CD8-positive, alpha-beta memory T cell (primary cell): ENCODE measurements at regions not wholly inside any gene's neighbourhood (a gene's known extent, or its start where the extent isn't known, plus 50 kb on each side); places are given as distances from the start of the nearest gene placed in this dataset.

Experiments used
- CTCF ChIA-PET: fragments of 350-600 bp; sonication (Branson Sonifier 250); formaldehyde crosslinking; loops from one replicate; lab custom pipeline; 2021; ENCODE audit warnings: antibody characterized with exemption; lab: Charles Lee
- POLR2A ChIA-PET: fragments of 350-600 bp; sonication (Branson Sonifier 250); formaldehyde crosslinking; loops from one replicate; lab custom pipeline; 2021; ENCODE audit warnings: antibody characterized with exemption; lab: Charles Lee
- DNase-seq, 5 donors: peaks; one replicate each; pipeline versions ENCODE4 v3.0.0 to v3.0.0-alpha.2; 2020 to 2022; ENCODE audit warnings: mixed read lengths in 1 of 5
- H3K27ac ChIP-seq: one replicate; pipeline ENCODE4 v1.7.0; 2013; ENCODE audit warnings: low read depth, mild to moderate bottlenecking, low read length, moderate library complexity
- H3K27me3 ChIP-seq: 2 replicates; pipeline ENCODE4 v1.7.0; 2013; ENCODE audit warnings: low read length, mild to moderate bottlenecking; ENCODE audit not compliant: insufficient read depth, poor library complexity, severe bottlenecking
- H3K36me3 ChIP-seq: 2 replicates; pipeline ENCODE4 v1.7.0; 2013; ENCODE audit warnings: mild to moderate bottlenecking, low read length, moderate library complexity; ENCODE audit not compliant: insufficient read depth
- H3K4me1 ChIP-seq: 2 replicates; pipeline ENCODE4 v1.7.0; 2013; ENCODE audit warnings: mild to moderate bottlenecking, low read length, moderate library complexity; ENCODE audit not compliant: insufficient read depth
- H3K4me3 ChIP-seq: 2 replicates; pipeline ENCODE4 v1.7.0; 2013; ENCODE audit warnings: mild to moderate bottlenecking, low read length
- H3K9me3 ChIP-seq: 2 replicates; pipeline ENCODE4 v1.7.0; 2013; ENCODE audit warnings: mild to moderate bottlenecking, low read length
- H3K27ac Mint-ChIP-seq, 8 donors: one replicate each; pipeline ENCODE4 v1.8.0; 2020 to 2021; ENCODE audit warnings: mixed read lengths in 8 of 8, mild to moderate bottlenecking in 6 of 8, inconsistent platforms in 3 of 8, moderate library complexity in 3 of 8
- H3K27me3 Mint-ChIP-seq, 2 donors: one replicate each; pipeline ENCODE4 v1.8.0; 2020 to 2021; ENCODE audit warnings: mixed read lengths in 2 of 2, mild to moderate bottlenecking in 1 of 2, moderate library complexity in 1 of 2
- H3K36me3 Mint-ChIP-seq, 3 donors: one replicate each; pipeline ENCODE4 v1.8.0; 2020 to 2021; ENCODE audit warnings: mixed read lengths in 3 of 3, inconsistent platforms in 1 of 3, mild to moderate bottlenecking in 1 of 3
- H3K4me1 Mint-ChIP-seq, 3 donors: one replicate each; pipeline ENCODE4 v1.8.0; 2020 to 2021; ENCODE audit warnings: mixed read lengths in 3 of 3, inconsistent platforms in 1 of 3, mild to moderate bottlenecking in 1 of 3
- H3K4me3 Mint-ChIP-seq, 7 donors: one replicate each; pipeline ENCODE4 v1.8.0; 2020 to 2021; ENCODE audit warnings: mixed read lengths in 7 of 7, mild to moderate bottlenecking in 6 of 7, moderate library complexity in 4 of 7, inconsistent platforms in 2 of 7
- H3K9me3 Mint-ChIP-seq, 5 donors: one replicate each; pipeline ENCODE4 v1.8.0; 2020 to 2022; ENCODE audit warnings: mixed read lengths in 5 of 5, mild to moderate bottlenecking in 3 of 5, moderate library complexity in 2 of 5, inconsistent platforms in 1 of 5

- Histone ChIP-seq H3K36me3 (no peaks in the 10 kb centered on the region), H3K9me3 (no peaks in the 10 kb centered on the region), H3K27ac (no peak overlapping the region), H3K4me3 (no peak overlapping the region), H3K4me1 (peaks cover 19% of the 10 kb centered on the region), H3K27me3 (no peaks in the 10 kb centered on the region)
- no peak for DNase-seq
- CTCF ChIA-PET: no interaction called here
- H3K27ac Mint-ChIP-seq: peak overlapping the region; percentile 18 to 79 (median 70)
- H3K36me3 Mint-ChIP-seq: peaks cover 0 to 8% (median 0%) of the 10 kb centered on the region in 3 donors
- POLR2A ChIA-PET: no interaction called here
- peak overlapping the region in 5 of 7 donors; percentile 4 to 56 (median 8) for H3K4me3 Mint-ChIP-seq
- no peaks in the 10 kb centered on the region for H3K9me3 Mint-ChIP-seq
- H3K27me3 Mint-ChIP-seq: no peaks in the 10 kb centered on the region
- H3K4me1 Mint-ChIP-seq: peaks cover 42 to 67% (median 51%) of the 10 kb centered on the region in 3 donors
Measured at GRCh38 chr3:106183762-106184391, 315.1 kb upstream of the CBLB start.

DNA sequence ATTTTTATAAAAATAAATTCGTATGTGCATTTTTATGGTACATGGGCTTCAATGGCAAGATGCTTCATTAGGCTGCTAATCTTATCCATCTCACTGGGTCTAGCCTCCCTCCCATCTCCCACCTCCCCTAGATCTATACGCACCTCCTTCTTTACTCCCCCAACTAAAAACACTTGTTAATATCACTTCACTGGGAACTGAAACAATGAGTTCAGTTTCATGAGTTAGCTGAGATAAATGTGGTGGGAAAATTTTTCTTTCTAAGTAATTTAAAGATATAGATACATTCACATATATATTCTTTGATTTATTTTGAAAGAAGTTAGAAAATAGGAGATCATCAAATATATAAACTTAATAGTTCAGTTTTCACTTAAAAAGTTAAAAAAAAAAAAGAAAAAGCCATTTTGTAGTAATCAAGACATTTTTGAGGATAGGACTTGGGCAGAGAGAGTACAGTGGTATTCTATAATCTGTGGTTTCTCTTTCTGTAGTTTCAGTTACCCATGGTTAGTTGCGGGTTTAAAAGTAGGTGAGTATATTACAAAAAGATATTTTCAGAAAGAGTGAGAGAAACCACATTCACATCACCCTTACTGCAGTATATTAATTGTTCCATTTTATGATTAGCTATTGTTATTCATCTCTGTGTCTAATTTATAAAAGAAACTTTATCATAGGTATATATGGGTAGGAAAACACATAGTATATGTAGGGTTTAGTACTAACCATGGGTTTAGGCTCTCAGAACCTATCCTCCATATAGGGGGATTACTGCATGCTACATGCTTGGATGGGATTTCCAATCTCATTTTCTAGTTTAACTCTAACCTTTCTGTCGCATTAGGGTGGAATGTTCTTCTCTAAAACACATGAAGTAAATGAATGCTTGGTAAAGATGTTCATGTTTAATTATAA is 316.0 kb upstream of the CBLB start:
- H3K4me1 ChIP-seq: peaks cover 19% of the 10 kb centered on the region
- H3K27me3 ChIP-seq: no peaks in the 10 kb centered on the region
- no peaks in the 10 kb centered on the region for H3K9me3 Mint-ChIP-seq
- no peaks in the 10 kb centered on the region for H3K27me3 Mint-ChIP-seq
- H3K36me3 ChIP-seq: no peaks in the 10 kb centered on the region
- peak overlapping the region; percentile 75 to 89 (median 78) for H3K27ac Mint-ChIP-seq
- no peak overlapping the region for H3K4me3 ChIP-seq
- CTCF ChIA-PET: interaction anchor here (0.5 to 1.1 kb wide), 2 partner anchors 21 to 154 kb away, joined by 3 read pairs; no protein-coding TSS in a partner anchor
- peaks cover 0 to 8% (median 0%) of the 10 kb centered on the region in 3 donors for H3K36me3 Mint-ChIP-seq
- POLR2A ChIA-PET: no interaction called here
- peak in 1 of 5 donors; percentile 32 for DNase-seq
- H3K4me1 Mint-ChIP-seq: peaks cover 38 to 58% (median 47%) of the 10 kb centered on the region in 3 donors
- no peaks in the 10 kb centered on the region for H3K9me3 ChIP-seq
- H3K4me3 Mint-ChIP-seq: peak overlapping the region in 6 of 7 donors; percentile 2 to 55 (median 51)
- no peak overlapping the region for H3K27ac ChIP-seq

DNA sequence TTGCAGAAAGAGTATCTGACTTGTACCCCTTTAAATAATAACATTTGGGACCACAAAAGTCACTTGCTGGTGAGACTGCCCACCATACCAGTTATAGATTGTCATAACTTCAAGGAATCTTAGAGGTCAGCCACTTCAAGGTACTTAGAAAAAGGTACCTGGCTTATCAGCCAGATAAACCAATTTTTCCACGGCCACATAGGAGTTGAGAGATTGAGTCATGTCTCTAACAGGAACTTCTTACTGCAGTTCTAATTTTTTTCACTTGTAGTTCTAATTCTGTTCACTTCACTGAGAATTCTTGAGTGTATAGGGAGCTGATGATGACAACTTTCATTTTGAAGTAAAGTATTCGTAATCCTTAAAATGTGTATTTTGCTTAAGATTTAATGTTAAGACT is 317.1 kb upstream of the CBLB start:
- CTCF ChIA-PET: interaction anchor here (1.1 kb wide), 1 partner anchor 20 kb away, joined by 3 read pairs; no protein-coding TSS in a partner anchor
- H3K9me3 Mint-ChIP-seq: no peaks in the 10 kb centered on the region
- H3K4me1 Mint-ChIP-seq: peaks cover 35 to 52% (median 41%) of the 10 kb centered on the region in 3 donors

GRCh38 chr3:106190296-106190695 is 321.5 kb upstream of the CBLB start:
- Mint-ChIP-seq H3K4me1 (peaks cover 12 to 23% (median 19%) of the 10 kb centered on the region in 3 donors), H3K36me3 (peaks cover 0 to 28% (median 1%) of the 10 kb centered on the region in 3 donors), H3K27me3 (no peaks in the 10 kb centered on the region), H3K4me3 (no peak overlapping the region), H3K9me3 (peaks cover 0 to 2% (median 0%) of the 10 kb centered on the region in 5 donors), H3K27ac (no peak overlapping the region)
- POLR2A ChIA-PET: no interaction called here
- no peak for DNase-seq
- H3K27me3 ChIP-seq: no peaks in the 10 kb centered on the region
- H3K9me3 ChIP-seq: no peaks in the 10 kb centered on the region
- peaks cover 3% of the 10 kb centered on the region for H3K4me1 ChIP-seq
- no peaks in the 10 kb centered on the region for H3K36me3 ChIP-seq
- no peak overlapping the region for H3K27ac ChIP-seq
- CTCF ChIA-PET: no interaction called here
- H3K4me3 ChIP-seq: no peak overlapping the region

More for the DNA sequence above, 317.1 kb upstream of the CBLB start:
- H3K27ac ChIP-seq: no peak overlapping the region
- Mint-ChIP-seq H3K27me3 (no peaks in the 10 kb centered on the region), H3K36me3 (peaks cover 0 to 8% (median 0%) of the 10 kb centered on the region in 3 donors), H3K27ac (peak overlapping the region in 5 of 8 donors; percentile 25 to 80 (median 75)), H3K4me3 (peak overlapping the region in 6 of 7 donors; percentile 4 to 52 (median 34))
- DNase-seq: no peak
- H3K9me3 ChIP-seq: no peaks in the 10 kb centered on the region
- H3K36me3 ChIP-seq: no peaks in the 10 kb centered on the region
- peaks cover 19% of the 10 kb centered on the region for H3K4me1 ChIP-seq
- H3K27me3 ChIP-seq: no peaks in the 10 kb centered on the region
- POLR2A ChIA-PET: no interaction called here
- no peak overlapping the region for H3K4me3 ChIP-seq

GRCh38 chr3:106191211-106191610 is 322.4 kb upstream of the CBLB start:
- Histone ChIP-seq H3K4me1 (no peaks in the 10 kb centered on the region), H3K27ac (no peak overlapping the region), H3K27me3 (no peaks in the 10 kb centered on the region), H3K4me3 (no peak overlapping the region), H3K9me3 (no peaks in the 10 kb centered on the region), H3K36me3 (no peaks in the 10 kb centered on the region)
- ChIA-PET CTCF (no interaction called here), POLR2A (no interaction called here)
- H3K27me3 Mint-ChIP-seq: no peaks in the 10 kb centered on the region
- H3K36me3 Mint-ChIP-seq: peaks cover 0 to 28% (median 1%) of the 10 kb centered on the region in 3 donors
- no peak overlapping the region for H3K27ac Mint-ChIP-seq
- no peak overlapping the region for H3K4me3 Mint-ChIP-seq
- no peak for DNase-seq
- H3K9me3 Mint-ChIP-seq: peaks cover 0 to 2% (median 0%) of the 10 kb centered on the region in 5 donors
- peaks cover 3 to 14% (median 10%) of the 10 kb centered on the region in 3 donors for H3K4me1 Mint-ChIP-seq

GRCh38 chr3:106191913-106192312 is 323.1 kb upstream of the CBLB start:
- CTCF ChIA-PET: no interaction called here
- no peak for DNase-seq
- Mint-ChIP-seq H3K9me3 (peaks cover 0 to 2% (median 0%) of the 10 kb centered on the region in 5 donors), H3K4me1 (peaks cover 0 to 11% (median 7%) of the 10 kb centered on the region in 3 donors), H3K27ac (no peak overlapping the region), H3K27me3 (no peaks in the 10 kb centered on the region), H3K36me3 (peaks cover 0 to 28% (median 1%) of the 10 kb centered on the region in 3 donors), H3K4me3 (no peak overlapping the region)
- Histone ChIP-seq H3K27me3 (no peaks in the 10 kb centered on the region), H3K9me3 (no peaks in the 10 kb centered on the region), H3K4me1 (no peaks in the 10 kb centered on the region), H3K4me3 (no peak overlapping the region), H3K36me3 (no peaks in the 10 kb centered on the region), H3K27ac (no peak overlapping the region)
- POLR2A ChIA-PET: interaction anchor here (0.6 kb wide), 2 partner anchors 448 to 499 kb away, joined by 3 to 9 read pairs; no protein-coding TSS in a partner anchor

- Mint-ChIP-seq H3K27ac (no peak overlapping the region), H3K4me1 (peaks cover 6 to 10% (median 9%) of the 10 kb centered on the region in 3 donors), H3K27me3 (no peaks in the 10 kb centered on the region), H3K4me3 (no peak overlapping the region), H3K36me3 (peaks cover 0 to 30% (median 7%) of the 10 kb centered on the region in 3 donors), H3K9me3 (peaks cover 0 to 2% (median 0%) of the 10 kb centered on the region in 5 donors)
- DNase-seq: no peak
- Histone ChIP-seq H3K9me3 (no peaks in the 10 kb centered on the region), H3K27ac (no peak overlapping the region), H3K27me3 (no peaks in the 10 kb centered on the region), H3K36me3 (no peaks in the 10 kb centered on the region), H3K4me3 (no peak overlapping the region), H3K4me1 (peaks cover 5% of the 10 kb centered on the region)
- POLR2A ChIA-PET: no interaction called here
- CTCF ChIA-PET: no interaction called here
Measured at GRCh38 chr3:106193876-106194275, 325.1 kb upstream of the CBLB start.
